Central memory CD8-positive, alpha-beta T cell (primary cell): ENCODE measurements at regions not wholly inside any gene's neighbourhood (a gene's known extent, or its start where the extent isn't known, plus 50 kb on each side); places are given as distances from the start of the nearest gene placed in this dataset.
"Not testable (repeated sequence)": the region's sequence is repeated elsewhere in the genome, so short reads cannot be mapped to it uniquely, and the experiment has no call there.

ENCODE experiments used
- ATAC-seq: fragments of 150-1000 bp; cut with Tn5 transposase; replicated peaks from 2 replicates; pipeline ENCODE4 v1.10.0; 2022; ENCODE audit warnings: mild to moderate bottlenecking, moderate FRiP score, moderate number of reproducible peaks; ENCODE audit not compliant: poor library complexity, severe bottlenecking; ENCODE audit errors: extremely low read depth
- DNase-seq, 2 donors: peaks; one replicate each; pipeline ENCODE4 v3.0.0; 2021; ENCODE audit warnings: low spot score in 2 of 2
- H3K27ac Mint-ChIP-seq: one replicate; pipeline ENCODE4 v1.8.0; 2022; ENCODE audit warnings: low read depth, mild to moderate bottlenecking, moderate library complexity, mixed read lengths
- H3K27me3 Mint-ChIP-seq: one replicate; pipeline ENCODE4 v1.8.0; 2022; ENCODE audit warnings: mixed read lengths
- H3K36me3 Mint-ChIP-seq: one replicate; pipeline ENCODE4 v1.8.0; 2022; ENCODE audit warnings: mild to moderate bottlenecking, moderate library complexity, mixed read lengths; ENCODE audit not compliant: insufficient read depth
- H3K4me1 Mint-ChIP-seq: one replicate; pipeline ENCODE4 v1.8.0; 2022; ENCODE audit warnings: mixed read lengths
- H3K4me3 Mint-ChIP-seq: one replicate; pipeline ENCODE4 v1.8.0; 2022; ENCODE audit warnings: mild to moderate bottlenecking, moderate library complexity, mixed read lengths
- H3K9me3 Mint-ChIP-seq: one replicate; pipeline ENCODE4 v1.8.0; 2022; ENCODE audit warnings: mixed read lengths

- H3K27me3 Mint-ChIP-seq, result no peaks in the 10 kb centered on the region
- no peaks in the 10 kb centered on the region for H3K36me3 Mint-ChIP-seq
- H3K27ac Mint-ChIP-seq, result no peak overlapping the region
- ATAC-seq (no peak), DNase-seq (no peak)
- no peak overlapping the region for H3K4me3 Mint-ChIP-seq
- H3K9me3 Mint-ChIP-seq, result peaks cover 7% of the 10 kb centered on the region
- no peaks in the 10 kb centered on the region for H3K4me1 Mint-ChIP-seq
Observed at GRCh38 chr2:184363213-184363612, 235.1 kb upstream of the ZNF804A start.

DNA sequence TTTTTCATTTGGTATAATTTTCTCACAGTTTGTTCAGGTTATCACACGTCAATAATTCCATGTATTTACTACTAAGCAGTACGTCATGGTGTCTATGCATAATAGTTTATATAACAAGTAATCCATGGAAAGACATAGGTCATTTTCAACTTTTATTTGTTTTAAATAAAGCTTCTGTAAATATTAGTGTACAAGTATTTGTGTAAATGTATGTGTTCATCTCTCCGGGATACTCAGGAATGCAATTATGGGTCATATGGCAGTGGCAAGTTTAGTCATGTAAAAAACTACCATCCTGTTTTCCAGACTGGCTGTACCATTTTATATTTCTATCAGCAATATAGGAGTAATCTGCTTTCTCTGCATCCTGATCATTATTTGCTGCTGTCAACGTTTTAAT, 231.1 kb upstream of the ZNF804A start:
- ATAC-seq (no peak), DNase-seq (no peak)
- no peaks in the 10 kb centered on the region for H3K4me1 Mint-ChIP-seq
- H3K27ac Mint-ChIP-seq, result no peak overlapping the region
- no peak overlapping the region for H3K4me3 Mint-ChIP-seq
- peaks cover 13% of the 10 kb centered on the region for H3K9me3 Mint-ChIP-seq
- H3K27me3 Mint-ChIP-seq, result no peaks in the 10 kb centered on the region
- H3K36me3 Mint-ChIP-seq, result no peaks in the 10 kb centered on the region

GRCh38 chr2:184369307-184369706, 229.0 kb upstream of the ZNF804A start:
- ATAC-seq, result no peak
- H3K9me3 Mint-ChIP-seq, result peaks cover 13% of the 10 kb centered on the region
- DNase-seq, result no peak
- no peaks in the 10 kb centered on the region for H3K4me1 Mint-ChIP-seq
- no peak overlapping the region for H3K4me3 Mint-ChIP-seq
- H3K27ac Mint-ChIP-seq, result no peak overlapping the region
- no peaks in the 10 kb centered on the region for H3K27me3 Mint-ChIP-seq
- no peaks in the 10 kb centered on the region for H3K36me3 Mint-ChIP-seq

DNA sequence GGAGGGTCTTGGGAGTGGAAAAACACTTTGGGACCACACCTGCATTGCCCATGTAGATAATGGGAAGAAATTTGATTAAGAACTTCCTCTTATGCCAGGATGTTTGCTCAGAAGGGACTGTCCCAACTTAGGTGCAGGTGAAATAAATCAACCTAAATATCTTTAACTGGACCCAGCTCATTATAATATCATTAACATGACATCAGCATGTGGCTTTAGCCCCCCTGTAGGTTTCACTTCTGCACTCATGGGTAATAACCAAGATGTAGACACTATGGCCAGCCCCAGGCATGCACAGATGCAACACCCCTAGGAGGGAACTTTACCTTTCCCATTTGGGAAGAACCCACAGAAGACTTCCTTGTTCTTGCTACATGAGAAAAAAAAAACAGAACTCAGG, 227.4 kb upstream of the ZNF804A start:
- no peak overlapping the region for H3K4me3 Mint-ChIP-seq
- H3K27ac Mint-ChIP-seq, result no peak overlapping the region
- peaks cover 13% of the 10 kb centered on the region for H3K9me3 Mint-ChIP-seq
- DNase-seq (no peak), ATAC-seq (no peak)
- H3K36me3 Mint-ChIP-seq, result no peaks in the 10 kb centered on the region
- no peaks in the 10 kb centered on the region for H3K27me3 Mint-ChIP-seq
- H3K4me1 Mint-ChIP-seq, result no peaks in the 10 kb centered on the region

GRCh38 chr2:184371641-184372040, 226.7 kb upstream of the ZNF804A start:
- Mint-ChIP-seq H3K27me3 (no peaks in the 10 kb centered on the region), H3K27ac (no peak overlapping the region), H3K9me3 (peaks cover 13% of the 10 kb centered on the region), H3K4me1 (no peaks in the 10 kb centered on the region), H3K4me3 (no peak overlapping the region), H3K36me3 (no peaks in the 10 kb centered on the region)
- no peak for DNase-seq
- ATAC-seq, result no peak

DNA sequence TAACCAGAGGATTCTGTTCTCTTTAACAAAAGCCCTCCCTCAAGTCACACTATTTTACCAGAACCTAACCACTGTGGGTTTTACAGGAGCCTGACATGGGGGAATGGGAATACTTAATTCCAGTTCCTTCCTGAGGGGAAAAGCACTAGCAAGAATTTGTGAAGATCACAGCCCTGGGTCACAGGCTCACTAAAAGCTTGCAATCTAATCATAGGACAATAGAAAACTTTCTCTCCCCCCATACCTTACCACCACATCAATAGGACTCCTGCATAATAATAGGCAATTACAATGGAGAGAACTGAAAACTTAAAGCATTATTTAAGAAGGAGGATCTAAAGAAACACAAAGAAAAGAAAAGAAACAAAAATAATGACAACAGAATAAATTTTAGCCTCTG, 225.8 kb upstream of the ZNF804A start:
- DNase-seq (no peak), ATAC-seq (no peak)
- H3K9me3 Mint-ChIP-seq, result peaks cover 13% of the 10 kb centered on the region
- H3K4me1 Mint-ChIP-seq, result no peaks in the 10 kb centered on the region
- H3K27me3 Mint-ChIP-seq, result no peaks in the 10 kb centered on the region
- H3K36me3 Mint-ChIP-seq, result no peaks in the 10 kb centered on the region
- H3K4me3 Mint-ChIP-seq, result no peak overlapping the region
- H3K27ac Mint-ChIP-seq, result no peak overlapping the region

DNA sequence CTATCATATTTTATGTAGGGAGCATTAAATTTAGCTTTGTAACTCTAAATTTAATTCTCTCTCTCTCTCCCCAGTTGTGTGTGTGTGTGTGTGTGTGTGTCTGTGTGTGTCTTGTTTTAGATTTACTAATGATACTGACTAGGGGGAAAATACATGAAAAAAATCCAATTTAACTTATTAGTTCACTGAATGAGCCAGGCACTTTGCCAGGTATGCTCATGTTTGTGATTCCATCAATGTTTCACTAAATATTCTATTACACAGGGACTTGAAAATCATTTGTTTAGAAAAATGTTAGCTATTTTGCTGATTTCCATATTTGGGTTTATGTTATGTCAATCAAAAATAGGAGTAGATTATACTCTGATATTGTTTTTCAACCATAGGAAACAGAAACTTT, 203.7 kb upstream of the ZNF804A start:
- no peak overlapping the region for H3K4me3 Mint-ChIP-seq
- ATAC-seq, result no peak
- no peaks in the 10 kb centered on the region for H3K4me1 Mint-ChIP-seq
- H3K27me3 Mint-ChIP-seq, result no peaks in the 10 kb centered on the region
- H3K9me3 Mint-ChIP-seq, result peaks cover 10% of the 10 kb centered on the region
- no peaks in the 10 kb centered on the region for H3K36me3 Mint-ChIP-seq
- H3K27ac Mint-ChIP-seq, result no peak overlapping the region
- DNase-seq, result no peak

GRCh38 chr2:184402381-184402780, 195.9 kb upstream of the ZNF804A start:
- Mint-ChIP-seq H3K4me3 (no peak overlapping the region), H3K27ac (no peak overlapping the region), H3K4me1 (no peaks in the 10 kb centered on the region), H3K9me3 (peaks cover 3% of the 10 kb centered on the region), H3K36me3 (no peaks in the 10 kb centered on the region), H3K27me3 (no peaks in the 10 kb centered on the region)
- no peak for DNase-seq
- ATAC-seq, result no peak

GRCh38 chr2:184407041-184407630, 191.2 kb upstream of the ZNF804A start:
- not testable (repeated sequence) for ATAC-seq, H3K36me3 Mint-ChIP-seq, DNase-seq, H3K27ac Mint-ChIP-seq, H3K27me3 Mint-ChIP-seq, H3K4me1 Mint-ChIP-seq, H3K4me3 Mint-ChIP-seq
- peaks cover 17% of the 10 kb centered on the region for H3K9me3 Mint-ChIP-seq

DNA sequence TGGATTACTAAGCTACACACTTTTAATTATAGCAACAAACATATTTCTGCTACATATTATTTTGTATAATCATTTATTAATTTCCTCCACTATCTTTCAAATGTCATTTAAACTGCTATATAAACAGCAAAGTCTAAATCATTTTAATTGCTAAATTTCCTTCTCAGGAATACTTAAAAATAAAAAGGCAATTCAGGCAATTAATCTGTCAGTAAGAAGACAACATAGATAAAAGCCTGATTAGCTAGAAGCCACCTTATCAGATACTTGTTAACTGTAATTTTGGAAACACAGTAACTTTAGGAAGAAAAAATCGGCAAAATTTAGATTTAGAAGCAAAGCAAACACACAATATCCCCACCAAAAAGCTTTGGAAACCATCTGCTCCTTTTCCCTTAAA, 188.2 kb upstream of the ZNF804A start:
- no peaks in the 10 kb centered on the region for H3K27me3 Mint-ChIP-seq
- no peak for ATAC-seq
- H3K4me3 Mint-ChIP-seq, result no peak overlapping the region
- no peaks in the 10 kb centered on the region for H3K4me1 Mint-ChIP-seq
- H3K9me3 Mint-ChIP-seq, result peaks cover 17% of the 10 kb centered on the region
- H3K27ac Mint-ChIP-seq, result no peak overlapping the region
- H3K36me3 Mint-ChIP-seq, result no peaks in the 10 kb centered on the region
- no peak for DNase-seq

GRCh38 chr2:184413221-184413620, 185.1 kb upstream of the ZNF804A start:
- H3K4me3 Mint-ChIP-seq, result no peak overlapping the region
- H3K27ac Mint-ChIP-seq, result no peak overlapping the region
- H3K4me1 Mint-ChIP-seq, result no peaks in the 10 kb centered on the region
- ATAC-seq (no peak), DNase-seq (no peak)
- H3K36me3 Mint-ChIP-seq, result no peaks in the 10 kb centered on the region
- H3K9me3 Mint-ChIP-seq, result peaks cover 8% of the 10 kb centered on the region
- no peaks in the 10 kb centered on the region for H3K27me3 Mint-ChIP-seq

DNA sequence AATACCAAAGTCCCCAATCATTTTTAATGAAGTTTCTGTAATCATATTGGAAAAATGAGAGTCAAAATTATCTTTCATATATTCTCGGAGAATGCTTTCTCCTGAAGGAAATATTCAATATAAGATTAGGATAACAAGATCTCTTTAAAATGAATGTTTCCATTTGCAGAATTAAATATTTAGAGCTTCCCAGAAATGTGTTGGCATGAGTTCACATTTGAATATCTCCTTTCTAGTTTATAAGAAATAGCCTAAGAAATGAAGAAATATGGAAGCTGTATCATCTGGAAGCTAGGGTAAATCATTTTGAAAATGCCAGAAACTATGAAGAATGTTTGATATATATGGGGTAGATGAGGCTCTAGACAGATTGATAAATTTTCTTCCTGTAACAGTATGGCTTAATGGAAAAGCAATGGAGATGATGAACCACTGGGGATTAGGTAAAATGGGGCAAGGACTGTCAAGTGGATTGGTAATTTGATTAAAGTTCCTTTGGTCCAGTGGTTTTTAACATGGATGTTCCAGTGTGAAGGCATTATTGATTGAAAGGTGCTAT, 184.6 kb upstream of the ZNF804A start:
- no peak for ATAC-seq
- H3K36me3 Mint-ChIP-seq, result no peaks in the 10 kb centered on the region
- DNase-seq, result no peak
- peaks cover 7% of the 10 kb centered on the region for H3K9me3 Mint-ChIP-seq
- H3K27me3 Mint-ChIP-seq, result no peaks in the 10 kb centered on the region
- no peaks in the 10 kb centered on the region for H3K4me1 Mint-ChIP-seq
- no peak overlapping the region for H3K4me3 Mint-ChIP-seq
- no peak overlapping the region for H3K27ac Mint-ChIP-seq

GRCh38 chr2:184416146-184416913, 182.0 kb upstream of the ZNF804A start:
- DNase-seq (no peak), ATAC-seq (no peak)
- Mint-ChIP-seq H3K27ac (no peak overlapping the region), H3K36me3 (no peaks in the 10 kb centered on the region), H3K4me1 (no peaks in the 10 kb centered on the region), H3K4me3 (no peak overlapping the region), H3K27me3 (no peaks in the 10 kb centered on the region), H3K9me3 (no peaks in the 10 kb centered on the region)
